ENCODE measurements at regions not wholly inside any gene's neighbourhood (a gene's known extent, or its start where the extent isn't known, plus 50 kb on each side); places are given as distances from the start of the nearest gene placed in this dataset.
A peak's percentile ranks its signal among the peaks of the same experiment; 100 is the strongest.

GRCh38 chr10:78706726-78707540 is 361.8 kb upstream of the ZMIZ1 start:
- TF ChIP-seq CTCF (IDR thresholded peaks at IDR 0.05), result no peak
- no peak for TF ChIP-seq POLR2A (IDR thresholded peaks at IDR 0.05)
- intact Hi-C loops (cut with DNase I), result no loop called here

GRCh38 chr10:78707745-78708144 is 361.0 kb upstream of the ZMIZ1 start:
- Histone ChIP-seq H3K27ac (no peak overlapping the region), H3K27me3 (no peaks in the 10 kb centered on the region), H3K4me3 (replicated peaks in 1 of 3) (no peak overlapping the region), H3K36me3 (no peaks in the 10 kb centered on the region), H3K4me1 (peaks cover 0 to 6% of the 10 kb centered on the region in 2 donors), H3K9me3 (no peaks in the 10 kb centered on the region)
- intact Hi-C loops (cut with DNase I), result no loop called here
- TF ChIP-seq POLR2A (IDR thresholded peaks at IDR 0.05), result no peak
- TF ChIP-seq CTCF (IDR thresholded peaks at IDR 0.05), result no peak
- DNase-seq, result no peak
- WGBS, 2 donors, result 82 to 84% methylated on average over 4 of the region's 4 CpGs

More at GRCh38 chr10:78706726-78707540, 361.8 kb upstream of the ZMIZ1 start:
- 91 to 92% methylated on average over 5 of the region's 5 CpGs for WGBS, 2 donors
- no peak for DNase-seq
- Histone ChIP-seq H3K9me3 (no peaks in the 10 kb centered on the region), H3K36me3 (no peaks in the 10 kb centered on the region), H3K4me3 (replicated peaks in 1 of 3) (no peak overlapping the region), H3K27ac (no peak overlapping the region), H3K4me1 (no peaks in the 10 kb centered on the region), H3K27me3 (no peaks in the 10 kb centered on the region)

GRCh38 chr10:78712147-78712546 is 356.6 kb upstream of the ZMIZ1 start:
- Histone ChIP-seq H3K36me3 (no peaks in the 10 kb centered on the region), H3K4me3 (replicated peaks in 1 of 3) (no peak overlapping the region), H3K27me3 (no peaks in the 10 kb centered on the region), H3K27ac (peak overlapping the region in 1 of 3 donors; percentile 20), H3K4me1 (peaks cover 18 to 39% of the 10 kb centered on the region in 2 donors), H3K9me3 (no peaks in the 10 kb centered on the region)
- intact Hi-C loops (cut with DNase I), result no loop called here
- DNase-seq, result peak; percentile 83 to 87
- 68 to 74% methylated on average over 3 of the region's 3 CpGs for WGBS, 2 donors
- no peak for TF ChIP-seq CTCF (IDR thresholded peaks at IDR 0.05)
- TF ChIP-seq POLR2A (IDR thresholded peaks at IDR 0.05), result no peak

GRCh38 chr10:78713659-78714058 is 355.1 kb upstream of the ZMIZ1 start:
- 53 to 61% methylated on average over 3 of the region's 3 CpGs for WGBS, 2 donors
- intact Hi-C loops (cut with DNase I), result no loop called here
- Histone ChIP-seq H3K4me3 (replicated peaks in 1 of 3) (no peak overlapping the region), H3K4me1 (peaks cover 24 to 39% of the 10 kb centered on the region in 2 donors), H3K27me3 (no peaks in the 10 kb centered on the region), H3K36me3 (no peaks in the 10 kb centered on the region), H3K9me3 (no peaks in the 10 kb centered on the region), H3K27ac (peak overlapping the region in 2 of 3 donors; percentile 50)
- no peak for DNase-seq
- TF ChIP-seq CTCF (IDR thresholded peaks at IDR 0.05) (no peak), POLR2A (IDR thresholded peaks at IDR 0.05) (no peak)

DNA sequence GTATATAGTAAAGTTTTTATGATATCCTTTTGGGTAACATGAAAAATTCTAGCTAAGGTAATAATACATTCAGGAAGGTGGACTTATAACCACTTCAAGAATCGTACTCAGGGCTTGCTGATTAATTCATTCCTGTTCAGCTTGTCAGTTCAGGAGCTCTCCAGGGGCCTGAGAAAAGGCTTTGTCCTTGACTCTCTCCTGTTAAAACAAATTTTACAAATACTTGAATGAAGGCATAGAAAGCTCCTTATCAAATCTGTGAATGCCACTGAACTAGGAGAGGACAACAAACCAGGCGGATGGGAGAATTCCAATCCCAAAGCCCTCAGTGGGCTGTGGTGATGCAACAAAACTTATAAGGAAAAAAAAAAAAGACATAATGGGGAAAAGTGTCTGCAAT is 354.5 kb upstream of the ZMIZ1 start:
- Histone ChIP-seq H3K4me1 (peaks cover 25 to 39% of the 10 kb centered on the region in 2 donors), H3K4me3 (replicated peaks in 1 of 3) (no peak overlapping the region), H3K27me3 (no peaks in the 10 kb centered on the region), H3K27ac (peak overlapping the region; percentile 50 to 56 (median 50)), H3K9me3 (no peaks in the 10 kb centered on the region), H3K36me3 (no peaks in the 10 kb centered on the region)
- DNase-seq, result peak; percentile 45 to 53
- intact Hi-C loops (cut with DNase I), result no loop called here
- no peak for TF ChIP-seq CTCF (IDR thresholded peaks at IDR 0.05)
- no peak for TF ChIP-seq POLR2A (IDR thresholded peaks at IDR 0.05)
- WGBS, 2 donors, result 34 to 44% methylated on average over 2 of the region's 2 CpGs

Data from thyroid gland (tissue), 4 donors.